MM.1S (cell line): ENCODE measurements at regions not wholly inside any gene's neighbourhood (a gene's known extent, or its start where the extent isn't known, plus 50 kb on each side); places are given as distances from the start of the nearest gene placed in this dataset.

Source experiments
- CTCF ChIP-seq: fragments of 300-600 bp; sonication (generic); IDR thresholded peaks from 2 replicates; pipeline ENCODE4 v1.5.1; 2016; ENCODE audit warnings: antibody characterized with exemption, low read length, mixed read lengths
- EZH2 ChIP-seq: fragments of 300-600 bp; sonication (generic); optimal IDR thresholded peaks from 2 replicates; pipeline ENCODE3; 2017; ENCODE audit warnings: low read depth, mild to moderate bottlenecking, antibody characterized with exemption, low read length, mixed read lengths
- EZH2phosphoT487 ChIP-seq: fragments of 300-600 bp; sonication (generic); IDR thresholded peaks from 2 replicates; pipeline ENCODE4 v1.6.1; 2018; ENCODE audit warnings: antibody characterized with exemption, low read length

GRCh38 chr19:28238270-28238820, 974.6 kb downstream of the UQCRFS1 start:
- TF ChIP-seq CTCF, result no peak
- TF ChIP-seq EZH2phosphoT487, result no peak
- no peak for TF ChIP-seq EZH2
